Esophagus (tissue), 2 donors: ENCODE measurements at regions not wholly inside any gene's neighbourhood (a gene's known extent, or its start where the extent isn't known, plus 50 kb on each side); places are given as distances from the start of the nearest gene placed in this dataset.

Experiments used
- H3K27ac ChIP-seq, 2 donors: one replicate each; pipeline ENCODE4 v1.5.1; 2013; ENCODE audit warnings: low read depth in 2 of 2, mild to moderate bottlenecking in 2 of 2, inconsistent platforms in 1 of 2, low read length in 1 of 2, moderate library complexity in 1 of 2
- H3K27me3 ChIP-seq, 2 donors: one replicate each; pipeline ENCODE4 v1.6.1; 2013; ENCODE audit warnings: low read length in 2 of 2, control low read depth in 1 of 2, mild to moderate bottlenecking in 1 of 2; ENCODE audit not compliant: insufficient read depth in 2 of 2, control insufficient read depth in 1 of 2
- H3K36me3 ChIP-seq, 2 donors: one replicate each; pipeline ENCODE4 v1.6.1; 2013; ENCODE audit warnings: low read length in 1 of 2; ENCODE audit not compliant: control insufficient read depth in 2 of 2, insufficient read depth in 2 of 2
- H3K4me1 ChIP-seq, 2 donors: one replicate each; pipeline ENCODE4 v1.6.1; 2013; ENCODE audit warnings: low read length in 1 of 2; ENCODE audit not compliant: control insufficient read depth in 2 of 2, insufficient read depth in 2 of 2
- H3K4me3 ChIP-seq, 2 donors: one replicate each; pipeline ENCODE4 v1.5.1; 2013; ENCODE audit warnings: low read length in 2 of 2, mild to moderate bottlenecking in 2 of 2, low read depth in 1 of 2, moderate library complexity in 1 of 2
- H3K9me3 ChIP-seq, 2 donors: one replicate each; pipeline ENCODE4 v1.6.1; 2013; ENCODE audit warnings: mild to moderate bottlenecking in 2 of 2, low read depth in 1 of 2, low read length in 1 of 2, moderate library complexity in 1 of 2; ENCODE audit not compliant: control insufficient read depth in 2 of 2, insufficient read depth in 1 of 2
- WGBS, 2 donors: extraction: QIAGEN DNeasy Blood & Tissue Kit; methylation state at CpG; one replicate each; pipeline ENCODE4 v1.1.7; 2013; 5-methylcytosine and 5-hydroxymethylcytosine counted together
- donor health status: healthy with polysubstance abuse.
- donor health status: Bipolar disorder and iron deficiency.

DNA sequence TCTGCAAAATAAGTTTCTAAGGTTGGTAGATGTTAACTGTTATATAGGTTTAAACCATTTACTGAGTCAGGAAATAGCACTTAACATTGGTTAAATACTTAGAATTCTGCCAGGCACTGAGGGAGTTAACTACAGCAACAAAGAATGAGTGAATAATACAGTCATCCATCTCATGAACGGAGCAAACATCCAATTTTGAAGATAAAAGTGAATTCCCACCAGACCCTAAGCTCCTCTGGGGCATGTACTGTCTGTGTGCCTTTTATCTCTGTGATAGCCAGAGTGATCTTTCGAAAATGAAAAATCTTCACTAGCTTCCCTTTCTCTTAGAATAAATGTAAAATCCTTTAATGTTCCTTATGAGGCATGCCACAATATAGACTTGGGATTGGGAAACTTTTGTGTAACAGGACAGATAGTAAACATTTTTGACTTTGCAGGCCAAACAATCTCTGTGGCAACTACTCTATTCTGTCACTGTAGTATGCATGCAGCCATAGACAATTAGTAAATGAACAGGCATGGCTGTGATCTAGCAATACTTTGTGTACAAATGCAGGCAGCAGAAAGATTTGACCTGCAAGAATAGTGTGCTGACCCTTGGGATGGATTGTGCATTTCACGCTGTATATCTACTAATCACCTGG, 294.5 kb upstream of the LMCD1 start:
- Histone ChIP-seq H3K27ac (no peak overlapping the region), H3K4me3 (no peak overlapping the region), H3K4me1 (no peaks in the 10 kb centered on the region), H3K27me3 (no peaks in the 10 kb centered on the region), H3K9me3 (no peaks in the 10 kb centered on the region), H3K36me3 (no peaks in the 10 kb centered on the region)
- 54 to 58% methylated on average over 3 of the region's 3 CpGs for WGBS, 2 donors

DNA sequence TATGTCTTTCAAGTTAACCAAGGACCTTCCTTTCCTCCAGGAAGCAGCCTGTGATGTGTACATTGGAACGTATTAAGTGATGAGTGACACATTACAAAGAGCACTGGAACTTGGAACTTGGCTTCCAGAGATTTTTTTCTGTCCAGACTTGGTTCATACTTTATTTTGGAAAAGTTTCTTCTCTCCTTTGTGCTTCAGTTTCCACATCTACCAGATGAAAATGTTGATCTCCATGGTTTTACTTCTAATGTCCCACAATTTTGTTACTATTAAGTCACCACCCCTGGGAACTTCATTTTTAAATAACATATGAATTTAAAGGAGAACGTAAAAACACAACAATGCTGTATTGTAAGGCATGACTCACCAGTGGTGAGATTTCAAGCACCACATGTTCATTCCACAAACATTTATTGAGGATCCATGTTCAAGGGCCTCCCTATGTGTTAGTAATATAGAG, 290.7 kb upstream of the LMCD1 start:
- WGBS, 2 donors: 51 to 63% methylated on average over 2 of the region's 2 CpGs
- Histone ChIP-seq H3K9me3 (no peaks in the 10 kb centered on the region), H3K27me3 (no peaks in the 10 kb centered on the region), H3K36me3 (no peaks in the 10 kb centered on the region), H3K27ac (no peak overlapping the region), H3K4me1 (no peaks in the 10 kb centered on the region), H3K4me3 (no peak overlapping the region)

DNA sequence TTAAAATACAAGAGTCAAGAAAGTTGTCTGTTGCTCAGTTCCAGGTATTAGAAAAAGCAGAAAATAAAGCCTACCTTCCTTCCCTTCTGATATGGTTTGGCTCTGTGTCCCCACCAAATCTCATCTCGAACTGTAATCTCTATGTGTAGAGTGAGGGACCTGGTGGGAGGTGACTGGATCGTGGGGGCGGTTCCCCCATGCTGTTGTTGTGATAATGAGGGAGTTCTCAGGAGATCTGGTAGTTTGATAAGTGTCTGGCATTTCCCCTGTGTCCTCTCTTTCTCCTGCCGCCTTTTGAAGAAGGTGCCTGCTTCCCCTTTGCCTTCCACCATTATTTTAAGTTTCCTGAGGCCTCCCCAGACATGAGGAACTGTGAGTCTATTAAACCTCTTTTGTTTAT, 288.8 kb upstream of the LMCD1 start:
- H3K27me3 ChIP-seq: no peaks in the 10 kb centered on the region
- WGBS, 2 donors: 71 to 78% methylated on average over 4 of the region's 4 CpGs
- H3K36me3 ChIP-seq: no peaks in the 10 kb centered on the region
- H3K9me3 ChIP-seq: no peaks in the 10 kb centered on the region
- no peak overlapping the region for H3K27ac ChIP-seq
- H3K4me3 ChIP-seq: no peak overlapping the region
- no peaks in the 10 kb centered on the region for H3K4me1 ChIP-seq

DNA sequence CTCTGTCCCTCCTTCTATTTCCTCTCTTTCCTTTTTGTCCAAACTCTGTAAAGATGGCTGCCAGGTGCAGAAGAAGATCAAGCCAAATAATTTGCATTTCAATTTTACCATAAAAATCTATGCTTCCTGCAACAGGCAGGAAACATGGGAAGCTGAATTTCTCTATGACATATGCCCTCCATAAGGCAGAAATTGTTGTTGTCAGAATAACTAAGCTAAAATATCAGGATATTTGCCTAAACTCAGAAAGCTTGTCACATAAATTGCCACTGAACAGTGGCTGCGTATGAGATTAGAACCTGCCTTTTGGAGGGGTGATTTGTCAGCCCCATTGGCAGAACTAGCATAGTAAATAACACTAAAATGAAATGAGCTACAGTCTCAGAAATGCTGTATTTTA, 288.3 kb upstream of the LMCD1 start:
- Histone ChIP-seq H3K4me3 (no peak overlapping the region), H3K4me1 (no peaks in the 10 kb centered on the region), H3K9me3 (no peaks in the 10 kb centered on the region), H3K36me3 (no peaks in the 10 kb centered on the region), H3K27me3 (no peaks in the 10 kb centered on the region), H3K27ac (no peak overlapping the region)
- 92 to 95% methylated on average over 1 of the region's 1 CpG for WGBS, 2 donors

DNA sequence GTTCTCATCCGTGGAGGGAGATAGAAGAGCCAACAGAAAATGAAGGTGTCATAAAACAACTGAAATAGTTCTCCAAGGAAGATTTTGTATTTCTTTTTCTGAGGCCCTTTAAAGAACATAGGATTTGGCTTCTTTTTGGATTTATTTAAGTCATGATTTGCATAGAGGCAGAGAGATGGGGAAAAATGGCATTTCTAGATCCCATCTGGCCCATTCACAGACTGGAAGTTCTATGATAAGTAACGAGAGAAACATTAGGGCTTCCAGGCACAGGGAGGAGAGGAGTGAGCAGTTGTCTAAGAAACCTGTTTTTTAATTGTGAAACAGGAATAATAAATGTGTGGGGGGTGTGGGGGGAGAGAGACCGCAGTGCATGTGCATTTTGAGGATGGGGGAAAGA, 285.8 kb upstream of the LMCD1 start:
- Histone ChIP-seq H3K36me3 (no peaks in the 10 kb centered on the region), H3K4me1 (no peaks in the 10 kb centered on the region), H3K27me3 (no peaks in the 10 kb centered on the region), H3K9me3 (no peaks in the 10 kb centered on the region), H3K4me3 (no peak overlapping the region), H3K27ac (no peak overlapping the region)
- WGBS, 2 donors: 89 to 92% methylated on average over 3 of the region's 3 CpGs

DNA sequence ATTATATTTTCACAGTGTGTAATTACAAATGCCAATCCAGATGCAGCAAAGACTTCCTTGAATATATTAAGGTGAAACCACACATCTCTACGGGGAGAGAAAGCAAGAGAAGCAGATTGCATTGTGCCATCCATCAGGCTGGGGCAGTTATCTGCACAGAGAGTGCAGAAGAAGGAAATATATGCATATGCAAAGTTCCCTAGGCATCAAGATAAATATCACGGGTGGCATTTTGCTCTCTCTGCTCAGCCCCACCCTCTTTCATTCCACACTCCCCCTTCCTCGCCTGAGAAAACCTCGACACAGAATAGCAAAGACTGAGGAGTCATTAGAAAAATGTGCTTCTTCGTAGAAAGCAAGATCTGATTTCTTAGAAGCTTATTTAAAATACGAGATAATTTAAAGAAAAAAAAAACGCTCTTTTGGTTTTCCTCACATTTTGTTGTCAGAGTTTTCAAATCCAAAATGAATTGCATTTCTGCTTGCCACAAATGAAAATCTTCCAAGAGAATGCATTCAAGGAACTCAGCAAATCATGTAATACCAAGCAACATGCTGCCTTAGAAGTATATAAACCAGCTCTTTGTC, 283.2 kb upstream of the LMCD1 start:
- Histone ChIP-seq H3K4me1 (no peaks in the 10 kb centered on the region), H3K4me3 (no peak overlapping the region), H3K9me3 (no peaks in the 10 kb centered on the region), H3K27me3 (no peaks in the 10 kb centered on the region), H3K27ac (no peak overlapping the region), H3K36me3 (no peaks in the 10 kb centered on the region)
- WGBS, 2 donors: 71 to 77% methylated on average over 7 of the region's 7 CpGs

DNA sequence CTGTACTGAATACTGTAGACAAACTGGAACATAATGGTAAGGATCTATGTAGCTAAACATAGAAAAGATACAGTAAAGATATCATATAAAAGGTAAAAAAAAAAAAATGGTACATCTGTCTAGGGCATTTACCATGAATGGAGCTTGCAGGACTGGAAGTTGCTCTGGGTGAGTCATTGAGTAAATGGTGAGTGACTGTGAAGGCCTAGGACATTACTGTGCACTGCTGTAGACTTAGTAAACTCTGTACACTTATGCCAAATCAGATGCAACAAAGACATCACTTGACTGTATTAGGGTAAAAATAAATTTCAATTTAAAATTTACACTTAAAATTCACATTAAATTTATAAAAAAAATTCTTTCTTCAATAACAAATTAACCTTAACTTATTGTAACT, 281.3 kb upstream of the LMCD1 start:
- Histone ChIP-seq H3K36me3 (no peaks in the 10 kb centered on the region), H3K9me3 (no peaks in the 10 kb centered on the region), H3K4me3 (no peak overlapping the region), H3K27ac (no peak overlapping the region), H3K27me3 (no peaks in the 10 kb centered on the region), H3K4me1 (no peaks in the 10 kb centered on the region)

DNA sequence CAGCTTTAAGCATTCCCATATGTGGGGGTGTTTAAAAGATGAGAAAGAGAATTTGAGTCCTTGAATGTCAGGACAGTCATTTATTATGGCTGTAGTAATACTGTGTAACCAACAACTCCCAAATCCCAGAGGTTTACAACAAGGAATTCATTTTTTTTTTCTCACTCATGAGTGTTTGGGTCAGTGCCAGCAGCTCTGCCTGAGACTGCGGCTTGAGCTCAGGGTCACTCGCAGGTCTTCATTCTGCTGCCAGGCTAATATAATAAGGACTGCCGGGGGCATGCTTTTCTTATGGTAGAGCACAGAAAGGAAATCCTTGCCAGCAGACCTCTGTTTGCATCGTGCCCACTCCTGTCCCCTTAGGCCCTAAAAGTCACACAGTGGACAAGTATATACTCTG, 277.9 kb upstream of the LMCD1 start:
- Histone ChIP-seq H3K36me3 (no peaks in the 10 kb centered on the region), H3K27ac (no peak overlapping the region), H3K4me3 (no peak overlapping the region), H3K27me3 (no peaks in the 10 kb centered on the region), H3K9me3 (no peaks in the 10 kb centered on the region), H3K4me1 (no peaks in the 10 kb centered on the region)
- 19 to 20% methylated on average over 4 of the region's 4 CpGs for WGBS, 2 donors

DNA sequence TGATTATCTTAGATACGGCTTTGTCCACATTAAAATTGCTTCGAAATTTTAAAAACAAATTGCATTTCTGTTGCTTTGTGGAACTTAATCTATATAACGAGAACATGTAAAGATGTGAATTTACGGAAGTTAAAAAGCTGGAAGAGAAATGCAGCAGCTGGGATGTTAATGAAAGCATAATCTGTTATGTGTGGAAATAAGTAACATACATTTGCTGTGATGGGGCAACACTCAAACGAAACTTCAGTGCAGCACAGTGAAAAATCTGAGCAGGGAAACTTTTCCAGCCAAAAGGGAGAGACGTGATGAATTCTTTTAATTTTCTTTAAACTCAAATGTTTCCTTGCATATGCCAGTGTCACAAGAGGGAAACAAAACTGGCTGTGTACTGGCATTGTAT, 276.7 kb upstream of the LMCD1 start:
- Histone ChIP-seq H3K36me3 (no peaks in the 10 kb centered on the region), H3K27ac (no peak overlapping the region), H3K4me3 (no peak overlapping the region), H3K4me1 (no peaks in the 10 kb centered on the region), H3K9me3 (no peaks in the 10 kb centered on the region), H3K27me3 (no peaks in the 10 kb centered on the region)
- 86 to 91% methylated on average over 6 of the region's 6 CpGs for WGBS, 2 donors

DNA sequence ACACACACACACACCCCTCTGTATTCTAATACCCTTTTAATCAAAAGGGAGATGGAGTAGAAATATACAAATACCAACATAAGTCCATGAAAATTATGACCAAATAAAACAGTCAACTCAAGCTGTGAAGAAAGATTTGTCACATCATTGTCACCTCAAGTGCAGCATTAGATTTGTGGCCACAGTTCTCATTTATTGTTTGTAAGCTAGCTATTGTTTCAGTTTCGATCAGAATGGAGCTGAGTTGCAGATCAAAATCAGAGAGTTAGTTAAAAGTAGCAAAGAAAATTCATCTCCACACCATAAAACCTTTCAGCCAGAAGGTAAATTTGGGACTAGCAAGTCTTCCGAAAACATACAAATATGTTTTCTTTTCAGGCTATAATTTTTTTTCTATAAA, 267.7 kb upstream of the LMCD1 start:
- no peaks in the 10 kb centered on the region for H3K36me3 ChIP-seq
- H3K27me3 ChIP-seq: no peaks in the 10 kb centered on the region
- H3K4me1 ChIP-seq: no peaks in the 10 kb centered on the region
- no peaks in the 10 kb centered on the region for H3K9me3 ChIP-seq
- no peak overlapping the region for H3K27ac ChIP-seq
- 85 to 91% methylated on average over 2 of the region's 2 CpGs for WGBS, 2 donors
- H3K4me3 ChIP-seq: no peak overlapping the region
